22Rv1 (cell line): ENCODE measurements at regions not wholly inside any gene's neighbourhood (a gene's known extent, or its start where the extent isn't known, plus 50 kb on each side); places are given as distances from the start of the nearest gene placed in this dataset.

Experiments used
- CTCF ChIP-seq: fragments of 450-650 bp; IDR thresholded peaks from 2 replicates; pipeline ENCODE4 v1.5.1; 2017; ENCODE audit warnings: mild to moderate bottlenecking
- ZFX ChIP-seq: fragments of 450-650 bp; IDR thresholded peaks from 2 replicates; pipeline ENCODE4 v1.6.1; 2017; ENCODE audit warnings: antibody characterized with exemption, borderline replicate concordance

GRCh38 chr1:220374449-220374848 is 102.2 kb upstream of the RAB3GAP2 start:
- TF ChIP-seq CTCF (no peak), ZFX (no peak)
